HG03457 (cell line): ENCODE measurements at regions not wholly inside any gene's neighbourhood (a gene's known extent, or its start where the extent isn't known, plus 50 kb on each side); places are given as distances from the start of the nearest gene placed in this dataset.
A peak's percentile ranks its signal among the peaks of the same experiment; 100 is the strongest.

ENCODE experiments used
- ATAC-seq: cut with Tn5 transposase; IDR thresholded peaks from one replicate; pipeline ENCODE4 v1.9.1; 2021; ENCODE audit warnings: moderate number of reproducible peaks; ENCODE audit not compliant: unreplicated experiment

GRCh38 chr1:106969731-106970130 lies 86.7 kb upstream of the PRMT6 start:
- no peak for ATAC-seq

- no peak for ATAC-seq
Observed at GRCh38 chr1:106972074-106972473, 84.4 kb upstream of the PRMT6 start.

GRCh38 chr1:106975944-106976343 lies 80.5 kb upstream of the PRMT6 start:
- ATAC-seq, result no peak

GRCh38 chr1:106978477-106979322 lies 77.8 kb upstream of the PRMT6 start:
- ATAC-seq, result no peak

GRCh38 chr1:106979371-106979770 lies 77.1 kb upstream of the PRMT6 start:
- no peak for ATAC-seq

- no peak for ATAC-seq
Observed at GRCh38 chr1:106980121-106980520, 76.4 kb upstream of the PRMT6 start.

GRCh38 chr1:106984801-106985200 lies 71.7 kb upstream of the PRMT6 start:
- ATAC-seq, result no peak

GRCh38 chr1:106986603-106987002 lies 69.9 kb upstream of the PRMT6 start:
- ATAC-seq, result no peak

GRCh38 chr1:106995970-106996369 lies 60.5 kb upstream of the PRMT6 start:
- peak; percentile 92 for ATAC-seq

GRCh38 chr1:106998431-106999002 lies 58.0 kb upstream of the PRMT6 start:
- ATAC-seq, result no peak

GRCh38 chr1:107000902-107001301 lies 55.6 kb upstream of the PRMT6 start:
- ATAC-seq, result no peak

GRCh38 chr1:107003972-107004371 lies 52.5 kb upstream of the PRMT6 start:
- ATAC-seq, result no peak

- ATAC-seq, result no peak
Observed at GRCh38 chr1:107004421-107004820, 52.1 kb upstream of the PRMT6 start.
